Osteocyte (in vitro differentiated cells): ENCODE measurements at regions not wholly inside any gene's neighbourhood (a gene's known extent, or its start where the extent isn't known, plus 50 kb on each side); places are given as distances from the start of the nearest gene placed in this dataset.

Source experiments
- DNase-seq: peaks from one replicate; pipeline ENCODE4 v3.0.0; 2021; ENCODE audit warnings: mixed read lengths; ENCODE audit not compliant: unreplicated experiment; ENCODE audit errors: extremely low spot score
- H3K27ac Mint-ChIP-seq: one replicate; pipeline ENCODE4 v1.8.0; 2021; ENCODE audit warnings: mild to moderate bottlenecking, mixed read lengths; ENCODE audit not compliant: unreplicated experiment
- H3K27me3 Mint-ChIP-seq: one replicate; pipeline ENCODE4 v1.8.0; 2021; ENCODE audit warnings: mixed read lengths; ENCODE audit not compliant: unreplicated experiment
- H3K36me3 Mint-ChIP-seq: one replicate; pipeline ENCODE4 v1.8.0; 2021; ENCODE audit warnings: mixed read lengths; ENCODE audit not compliant: unreplicated experiment
- H3K4me1 Mint-ChIP-seq: one replicate; pipeline ENCODE4 v1.8.0; 2021; ENCODE audit warnings: mixed read lengths; ENCODE audit not compliant: unreplicated experiment
- H3K4me3 Mint-ChIP-seq: one replicate; pipeline ENCODE4 v1.8.0; 2021; ENCODE audit warnings: mild to moderate bottlenecking, moderate library complexity, mixed read lengths; ENCODE audit not compliant: unreplicated experiment
- H3K9me3 Mint-ChIP-seq: one replicate; pipeline ENCODE4 v1.8.0; 2021; ENCODE audit warnings: mixed read lengths; ENCODE audit not compliant: unreplicated experiment
- TF ChIP-seq, protein P1 (sequence below): fragments of 200-600 bp; sonication (generic); IDR thresholded peaks from 2 replicates; pipeline ENCODE4 v1.5.0; 2021; ENCODE audit warnings: antibody characterized with exemption, mild to moderate bottlenecking, moderate library complexity

DNA sequence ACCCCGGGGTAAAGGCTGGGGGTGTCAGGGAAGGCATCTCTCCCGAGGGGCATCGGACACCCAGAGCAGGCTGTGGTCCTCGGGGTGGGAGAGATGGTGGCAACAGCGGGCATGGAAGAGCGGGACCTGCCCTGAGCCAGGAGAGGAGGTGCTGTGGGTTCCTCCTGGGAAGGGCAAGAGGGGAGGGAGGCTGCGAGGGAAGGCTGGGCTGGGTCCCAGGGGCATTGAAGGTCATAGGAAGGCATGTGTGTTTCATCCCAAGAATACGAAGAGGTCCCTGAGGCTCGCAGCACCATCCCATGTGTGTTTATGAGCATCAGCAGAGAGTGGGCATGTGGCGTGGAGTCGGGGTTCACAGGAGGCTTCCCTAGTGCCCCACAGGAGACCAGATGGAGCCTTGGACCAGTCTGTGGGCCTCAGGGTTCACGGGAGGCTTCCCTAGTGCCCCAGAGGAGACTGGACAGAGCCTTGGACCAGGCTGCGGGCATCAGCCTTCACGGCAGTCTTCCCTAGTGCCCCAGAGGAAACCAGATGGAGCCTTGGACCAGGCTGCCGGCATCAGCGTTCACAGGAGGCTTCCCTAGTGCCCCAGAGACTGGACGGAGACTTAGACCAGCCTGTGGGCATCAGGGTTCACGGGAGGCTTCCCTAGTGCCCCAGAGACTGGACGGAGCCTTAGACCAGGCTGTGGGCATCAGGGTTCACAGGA is 420.6 kb downstream of the BRD1 start:
- no peak overlapping the region for H3K27ac Mint-ChIP-seq
- H3K27me3 Mint-ChIP-seq = no peaks in the 10 kb centered on the region
- H3K36me3 Mint-ChIP-seq = no peaks in the 10 kb centered on the region
- peaks cover 11% of the 10 kb centered on the region for H3K9me3 Mint-ChIP-seq
- peak; percentile 80 for DNase-seq
- H3K4me3 Mint-ChIP-seq = no peak overlapping the region
- peaks cover 40% of the 10 kb centered on the region for H3K4me1 Mint-ChIP-seq
- TF ChIP-seq, protein P1, sequence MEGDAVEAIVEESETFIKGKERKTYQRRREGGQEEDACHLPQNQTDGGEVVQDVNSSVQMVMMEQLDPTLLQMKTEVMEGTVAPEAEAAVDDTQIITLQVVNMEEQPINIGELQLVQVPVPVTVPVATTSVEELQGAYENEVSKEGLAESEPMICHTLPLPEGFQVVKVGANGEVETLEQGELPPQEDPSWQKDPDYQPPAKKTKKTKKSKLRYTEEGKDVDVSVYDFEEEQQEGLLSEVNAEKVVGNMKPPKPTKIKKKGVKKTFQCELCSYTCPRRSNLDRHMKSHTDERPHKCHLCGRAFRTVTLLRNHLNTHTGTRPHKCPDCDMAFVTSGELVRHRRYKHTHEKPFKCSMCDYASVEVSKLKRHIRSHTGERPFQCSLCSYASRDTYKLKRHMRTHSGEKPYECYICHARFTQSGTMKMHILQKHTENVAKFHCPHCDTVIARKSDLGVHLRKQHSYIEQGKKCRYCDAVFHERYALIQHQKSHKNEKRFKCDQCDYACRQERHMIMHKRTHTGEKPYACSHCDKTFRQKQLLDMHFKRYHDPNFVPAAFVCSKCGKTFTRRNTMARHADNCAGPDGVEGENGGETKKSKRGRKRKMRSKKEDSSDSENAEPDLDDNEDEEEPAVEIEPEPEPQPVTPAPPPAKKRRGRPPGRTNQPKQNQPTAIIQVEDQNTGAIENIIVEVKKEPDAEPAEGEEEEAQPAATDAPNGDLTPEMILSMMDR = no peak

DNA sequence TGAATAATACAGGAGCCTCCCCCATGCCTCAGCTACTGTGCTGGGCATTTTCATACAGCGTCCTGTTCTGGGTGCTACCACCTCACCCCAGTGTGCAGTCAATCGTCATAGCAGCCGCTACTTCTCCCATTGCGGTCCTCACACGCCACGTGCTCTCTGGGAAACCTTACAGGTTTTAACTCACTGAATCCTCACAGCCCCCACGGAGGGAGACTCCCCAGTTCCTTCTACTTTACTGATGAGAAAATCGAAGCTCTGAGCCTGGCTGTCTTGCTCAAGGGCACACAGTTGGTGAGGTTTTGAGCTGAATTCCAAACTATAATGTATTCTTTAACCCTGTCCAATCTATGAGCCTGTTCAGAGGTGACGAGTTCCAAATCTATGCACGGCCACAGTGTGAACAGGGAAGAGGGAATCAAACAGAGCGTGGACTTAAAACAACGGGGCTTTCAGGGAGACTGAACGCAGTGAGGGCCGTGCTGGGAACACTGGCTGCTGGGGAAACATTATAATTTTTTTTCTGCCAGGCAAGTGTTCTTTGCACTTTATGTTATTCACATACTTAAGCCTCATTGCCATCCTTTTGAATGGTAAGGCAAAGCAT is 421.5 kb downstream of the BRD1 start:
- Mint-ChIP-seq H3K27me3 (no peaks in the 10 kb centered on the region), H3K4me1 (peaks cover 40% of the 10 kb centered on the region), H3K4me3 (no peak overlapping the region), H3K36me3 (no peaks in the 10 kb centered on the region), H3K9me3 (peaks cover 11% of the 10 kb centered on the region), H3K27ac (peak overlapping the region; percentile 56)
- TF ChIP-seq, protein P1 = no peak
- peak; percentile 59 for DNase-seq

DNA sequence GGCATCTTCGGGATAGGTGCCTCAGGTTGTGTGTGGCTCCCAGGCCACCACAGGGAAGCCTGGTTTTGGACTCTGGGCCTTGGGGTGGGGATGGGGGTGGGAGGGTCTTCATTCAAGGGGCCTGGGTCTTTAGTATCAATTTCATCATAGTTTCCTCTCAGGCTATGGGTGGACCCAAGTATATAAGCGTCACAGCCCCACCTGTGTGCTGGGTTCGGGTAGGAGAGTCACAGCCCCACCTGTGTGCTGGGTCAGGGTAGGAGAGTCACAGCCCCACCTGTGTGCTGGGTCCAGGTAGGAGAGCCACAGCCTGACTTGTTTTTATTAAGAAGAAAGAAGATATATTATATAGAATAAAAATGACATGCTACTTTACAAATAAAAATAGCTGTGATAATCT is 422.1 kb downstream of the BRD1 start:
- H3K4me3 Mint-ChIP-seq = no peak overlapping the region
- TF ChIP-seq, protein P1 = no peak
- H3K27ac Mint-ChIP-seq = peak overlapping the region; percentile 81
- peaks cover 40% of the 10 kb centered on the region for H3K4me1 Mint-ChIP-seq
- no peak for DNase-seq
- no peaks in the 10 kb centered on the region for H3K27me3 Mint-ChIP-seq
- H3K36me3 Mint-ChIP-seq = no peaks in the 10 kb centered on the region
- peaks cover 11% of the 10 kb centered on the region for H3K9me3 Mint-ChIP-seq

DNA sequence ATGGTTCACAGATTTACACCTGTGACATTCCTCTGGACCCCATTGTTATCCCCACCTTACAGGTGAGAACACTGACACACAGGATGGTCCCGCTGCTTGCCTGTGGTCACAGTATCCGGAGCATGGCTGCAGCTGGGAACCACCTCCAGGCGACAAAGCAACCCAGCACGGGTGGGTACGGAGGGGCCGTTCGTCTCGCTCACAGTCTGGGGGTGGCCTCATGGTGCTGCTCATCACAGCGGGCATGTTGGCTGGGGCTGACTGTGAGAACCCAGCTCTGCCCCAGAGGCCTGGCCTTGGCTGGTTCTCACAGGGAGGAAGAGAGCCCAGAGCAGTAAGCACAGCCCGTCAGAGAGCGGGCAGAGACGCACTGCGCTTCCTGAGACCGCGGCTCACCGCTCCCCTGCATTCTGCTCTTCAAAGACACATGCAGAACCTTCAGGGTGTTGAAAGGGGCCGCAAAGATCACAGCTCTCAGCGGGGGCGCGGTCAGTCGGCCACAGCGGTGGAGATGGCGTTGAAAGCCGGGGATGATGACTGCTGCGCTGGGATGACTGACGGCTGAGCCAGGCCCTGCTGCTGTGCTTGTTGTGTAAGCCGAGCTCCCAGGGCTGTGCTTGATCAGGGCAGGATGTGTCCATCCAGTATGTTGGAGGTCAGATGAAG is 423.0 kb downstream of the BRD1 start:
- Mint-ChIP-seq H3K4me3 (no peak overlapping the region), H3K27me3 (no peaks in the 10 kb centered on the region), H3K27ac (peak overlapping the region; percentile 81), H3K9me3 (peaks cover 7% of the 10 kb centered on the region), H3K4me1 (peaks cover 40% of the 10 kb centered on the region), H3K36me3 (no peaks in the 10 kb centered on the region)
- TF ChIP-seq, protein P1 = no peak
- DNase-seq = peak; percentile 84

DNA sequence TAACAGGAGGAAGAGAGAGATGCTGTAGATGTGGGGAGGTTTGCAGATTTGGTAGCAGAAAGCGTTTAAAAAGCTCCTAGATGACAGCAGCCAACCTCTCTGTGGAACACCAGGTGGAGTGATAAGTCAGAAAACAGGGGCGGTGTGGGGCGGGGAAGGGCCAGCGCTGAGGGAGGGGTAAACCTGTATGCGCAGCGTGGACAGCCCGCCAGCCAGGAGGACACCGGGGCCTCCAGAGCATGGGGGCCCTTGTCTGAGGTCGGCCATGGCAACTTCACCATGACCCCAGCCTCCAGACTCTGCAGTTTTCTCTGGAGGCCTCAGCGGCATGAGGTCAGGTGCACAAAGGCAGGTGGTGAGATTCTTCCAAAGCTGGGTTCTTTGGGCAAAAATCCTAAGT is 423.7 kb downstream of the BRD1 start:
- H3K4me3 Mint-ChIP-seq = no peak overlapping the region

More for the DNA sequence above, 423.7 kb downstream of the BRD1 start:
- TF ChIP-seq, protein P1 = no peak
- peaks cover 40% of the 10 kb centered on the region for H3K4me1 Mint-ChIP-seq
- H3K27ac Mint-ChIP-seq = peak overlapping the region; percentile 81
- no peaks in the 10 kb centered on the region for H3K36me3 Mint-ChIP-seq
- peak; percentile 53 for DNase-seq
- peaks cover 3% of the 10 kb centered on the region for H3K9me3 Mint-ChIP-seq
- H3K27me3 Mint-ChIP-seq = no peaks in the 10 kb centered on the region
